ENCODE measurements at regions not wholly inside any gene's neighbourhood (a gene's known extent, or its start where the extent isn't known, plus 50 kb on each side); places are given as distances from the start of the nearest gene placed in this dataset.
"Not testable (repeated sequence)": the region's sequence is repeated elsewhere in the genome, so short reads cannot be mapped to it uniquely, and the experiment has no call there.

DNA sequence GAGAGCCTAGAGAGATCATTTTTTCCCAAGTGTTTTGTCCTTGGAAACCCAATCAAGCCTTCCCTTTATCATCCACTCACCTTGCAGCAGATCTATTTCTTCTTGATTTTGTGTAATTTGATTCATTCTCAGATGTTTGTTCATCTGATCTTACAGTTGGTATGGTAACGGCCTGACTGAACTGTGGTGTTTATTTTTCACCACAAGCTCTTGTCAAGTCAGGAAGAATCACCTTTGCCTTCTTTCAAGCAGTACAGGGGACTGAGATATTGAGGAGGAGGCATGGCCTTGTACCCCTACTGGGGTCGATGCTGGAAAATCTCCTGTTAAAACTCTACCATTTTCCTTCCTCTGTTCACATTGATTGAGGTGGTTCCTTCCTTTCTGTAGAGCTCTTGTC is 361.4 kb upstream of the CFAP20DC start:
- no peak for DNase-seq (ENCODE audit: low read depth in 2 of 2)

GRCh38 chr3:59408047-59408624 is 358.3 kb upstream of the CFAP20DC start:
- no peak for DNase-seq (ENCODE audit: low read depth in 2 of 2)

- DNase-seq (ENCODE audit: low read depth in 2 of 2) = no peak
Measured at GRCh38 chr3:59407425-59407824, 357.6 kb upstream of the CFAP20DC start.

- DNase-seq (ENCODE audit: low read depth in 2 of 2) = no peak
Measured at GRCh38 chr3:59406943-59407342, 357.1 kb upstream of the CFAP20DC start.

- DNase-seq (ENCODE audit: low read depth in 2 of 2) = no peak
Measured at GRCh38 chr3:59404851-59405250, 355.0 kb upstream of the CFAP20DC start.

- DNase-seq (ENCODE audit: low read depth in 2 of 2) = no peak
Measured at GRCh38 chr3:59404064-59404463, 354.2 kb upstream of the CFAP20DC start.

DNA sequence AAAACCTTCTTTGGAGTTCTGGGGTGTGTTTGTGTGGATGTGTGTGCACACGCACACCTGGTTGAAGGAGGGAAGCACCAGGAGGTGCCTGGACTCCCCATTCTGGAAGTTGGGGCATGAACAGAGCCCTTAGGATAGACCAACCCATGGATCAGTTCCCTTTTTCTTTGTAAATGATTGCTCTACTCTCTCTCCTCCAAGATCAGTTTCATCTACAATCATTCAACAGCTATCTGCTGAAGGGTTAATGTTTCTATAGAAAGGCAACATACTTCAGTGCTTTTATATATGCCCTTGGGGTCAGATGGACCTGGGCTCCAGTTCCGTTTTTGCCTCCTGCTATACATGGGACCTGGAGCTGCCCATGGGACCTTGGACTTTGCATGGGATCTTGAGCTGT is 352.1 kb upstream of the CFAP20DC start:
- no peak for DNase-seq (ENCODE audit: low read depth in 2 of 2)

- DNase-seq (ENCODE audit: low read depth in 2 of 2) = no peak
Measured at GRCh38 chr3:59392116-59392515, 342.3 kb upstream of the CFAP20DC start.

GRCh38 chr3:59391131-59391530 is 341.3 kb upstream of the CFAP20DC start:
- no peak for DNase-seq (ENCODE audit: low read depth in 2 of 2)

GRCh38 chr3:59388555-59389270 is 338.9 kb upstream of the CFAP20DC start:
- peak in 1 of 2 donors; percentile 13 for DNase-seq (ENCODE audit: low read depth in 2 of 2)

GRCh38 chr3:59386165-59386564 is 336.3 kb upstream of the CFAP20DC start:
- DNase-seq (ENCODE audit: low read depth in 2 of 2) = no peak

DNA sequence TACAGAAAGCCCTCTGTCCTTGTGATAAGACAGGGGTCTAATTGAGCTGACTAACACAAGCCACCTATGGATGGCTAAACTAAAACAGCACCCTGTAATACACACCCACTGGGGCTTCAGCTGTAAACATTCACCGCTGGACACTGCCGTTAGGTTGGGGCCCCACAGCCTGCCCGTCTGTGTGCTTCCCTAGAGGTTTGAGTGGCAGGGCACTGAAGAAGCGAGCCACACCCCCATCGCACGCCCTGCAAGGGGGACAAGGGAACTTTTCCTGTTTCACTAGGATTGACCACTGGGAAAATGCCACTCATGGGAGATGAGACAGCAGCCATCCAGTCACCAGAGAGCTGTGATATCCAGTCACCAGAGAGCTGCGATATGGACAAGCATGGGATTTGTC is 335.7 kb upstream of the CFAP20DC start:
- DNase-seq (ENCODE audit: low read depth in 2 of 2) = no peak

- no peak for DNase-seq (ENCODE audit: low read depth in 2 of 2)
Measured at GRCh38 chr3:59381282-59381681, 331.5 kb upstream of the CFAP20DC start.

DNA sequence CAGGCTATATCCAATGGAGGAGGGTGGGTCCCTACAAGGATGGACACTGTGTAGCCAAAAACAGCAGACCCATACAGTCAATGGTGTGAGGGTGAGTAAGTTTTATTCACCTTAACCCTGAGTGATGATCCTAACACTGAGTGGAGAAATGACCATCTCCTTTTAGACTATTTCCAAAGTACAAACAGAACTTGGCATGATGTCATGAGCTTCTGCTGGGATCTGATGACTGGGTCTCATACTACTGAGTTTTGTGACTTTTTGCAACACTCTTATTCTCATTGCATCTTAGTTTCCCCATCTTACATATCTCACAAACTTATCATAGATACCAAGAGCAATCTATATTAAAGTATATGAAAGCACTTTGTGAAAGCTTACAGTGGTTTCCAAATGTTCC is 330.3 kb upstream of the CFAP20DC start:
- DNase-seq (ENCODE audit: low read depth in 2 of 2) = no peak

GRCh38 chr3:59374818-59375211 is 325.0 kb upstream of the CFAP20DC start:
- no peak for DNase-seq (ENCODE audit: low read depth in 2 of 2)

DNA sequence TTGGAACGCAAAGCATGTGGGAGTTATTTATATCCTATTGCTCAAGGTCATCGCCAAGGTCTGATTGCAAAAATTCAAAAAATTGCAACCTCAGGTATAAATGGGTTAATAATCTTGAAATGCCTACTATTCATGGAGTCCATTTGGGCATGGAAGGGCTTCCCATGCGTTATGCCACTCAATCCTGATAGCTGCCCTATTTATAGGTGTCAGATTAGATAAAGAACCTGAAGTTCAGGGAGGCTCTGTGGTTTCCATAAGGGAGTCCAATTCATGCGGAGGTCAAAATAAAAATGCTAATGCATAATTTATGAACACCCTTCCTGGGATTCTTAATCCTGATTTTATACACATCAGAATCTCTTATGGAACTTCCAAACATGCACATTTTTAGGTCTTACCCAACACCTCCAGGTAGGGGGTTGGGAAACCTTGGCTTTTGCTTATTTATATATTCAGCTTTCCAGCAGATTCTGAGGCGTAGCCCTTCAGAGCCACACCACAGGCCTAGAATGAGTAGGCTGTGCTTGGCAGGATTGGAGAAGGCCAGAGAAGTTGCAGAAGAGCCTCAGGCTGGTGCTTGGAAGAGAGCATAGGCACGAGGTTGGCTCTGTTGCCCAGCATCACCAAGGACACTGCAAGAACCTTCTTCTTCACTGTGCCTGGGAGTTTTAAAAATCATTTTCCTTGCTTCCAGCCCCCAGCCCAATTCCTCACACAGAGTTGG is 324.4 kb upstream of the CFAP20DC start:
- DNase-seq (ENCODE audit: low read depth in 2 of 2) = no peak

DNA sequence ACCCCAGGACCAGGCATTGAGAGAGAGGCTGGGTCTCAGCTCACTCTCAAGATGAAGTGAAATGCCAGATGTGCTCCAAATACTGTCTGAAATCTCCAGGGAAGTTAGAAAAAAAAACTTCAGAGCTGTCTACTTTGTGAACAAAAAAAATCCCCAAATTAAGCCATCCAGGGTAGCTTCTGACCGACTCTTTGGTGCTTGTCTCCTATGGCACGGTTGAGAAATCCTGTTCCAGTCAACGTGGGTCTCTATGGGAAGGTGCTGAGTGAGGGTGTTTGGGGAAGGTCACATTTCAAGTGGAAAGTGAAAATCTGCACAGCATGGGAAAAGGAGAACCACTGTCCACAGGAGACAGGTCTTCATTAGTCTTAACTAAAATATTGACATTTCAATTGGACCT is 322.5 kb upstream of the CFAP20DC start:
- DNase-seq (ENCODE audit: low read depth in 2 of 2) = no peak

- DNase-seq (ENCODE audit: low read depth in 2 of 2) = no peak
Measured at GRCh38 chr3:59368900-59369675, 319.3 kb upstream of the CFAP20DC start.

DNA sequence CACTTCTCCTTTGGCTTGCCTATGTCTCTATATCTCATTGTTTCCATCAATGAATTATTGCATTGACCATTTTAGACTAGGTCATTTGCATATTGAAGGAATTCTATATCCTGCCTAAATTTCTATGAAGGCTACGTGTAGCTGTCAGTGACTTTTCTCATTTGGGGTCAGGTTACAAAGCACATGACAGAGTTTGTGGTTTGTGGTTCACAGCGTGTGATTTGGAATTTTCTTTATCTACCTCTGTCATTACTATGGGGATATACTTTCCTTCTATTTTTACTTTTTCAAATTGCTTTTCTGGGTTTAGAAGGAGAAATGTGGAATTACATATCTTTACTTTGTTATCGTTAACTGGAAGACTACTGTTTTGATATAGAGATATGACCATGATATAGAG is 317.3 kb upstream of the CFAP20DC start:
- DNase-seq (ENCODE audit: low read depth in 2 of 2) = no peak

DNA sequence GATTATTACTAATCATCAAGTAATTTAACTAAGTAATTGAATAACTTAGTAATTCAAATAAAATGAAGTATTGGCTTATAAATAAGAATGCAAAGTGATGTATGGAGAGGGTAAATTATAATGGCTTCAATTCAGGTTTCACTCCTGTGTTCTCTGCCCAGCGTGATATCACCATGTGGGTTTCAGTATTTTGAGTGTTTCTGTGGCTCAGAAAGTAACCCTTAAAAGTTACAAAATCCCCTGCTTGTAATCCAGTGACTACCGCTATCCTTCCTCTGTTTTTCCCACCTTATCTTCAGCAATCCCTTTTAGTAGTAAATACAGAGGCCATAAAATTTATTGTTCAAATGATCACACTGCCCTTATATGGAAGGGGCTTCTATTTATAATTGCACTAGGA is 316.4 kb upstream of the CFAP20DC start:
- no peak for DNase-seq (ENCODE audit: low read depth in 2 of 2)

DNA sequence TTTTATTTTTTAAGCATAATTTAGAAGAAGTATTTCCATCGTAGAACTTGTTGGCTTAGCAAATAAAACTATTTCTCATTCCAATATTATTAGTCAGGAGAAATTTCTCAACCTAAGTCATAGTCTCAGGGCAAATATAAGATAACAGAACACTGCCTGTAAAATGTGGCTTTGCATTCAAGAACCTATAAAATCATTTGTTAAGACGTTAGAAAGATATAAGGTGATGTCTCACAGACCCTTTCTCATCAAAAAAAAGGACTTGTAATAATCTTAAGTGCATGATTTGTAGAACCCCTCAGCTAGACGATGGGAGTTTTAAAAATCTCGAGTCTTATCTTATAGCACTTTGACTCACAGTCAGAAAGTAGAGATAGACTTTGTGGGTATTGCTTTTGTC is 314.7 kb upstream of the CFAP20DC start:
- no peak for DNase-seq (ENCODE audit: low read depth in 2 of 2)

DNA sequence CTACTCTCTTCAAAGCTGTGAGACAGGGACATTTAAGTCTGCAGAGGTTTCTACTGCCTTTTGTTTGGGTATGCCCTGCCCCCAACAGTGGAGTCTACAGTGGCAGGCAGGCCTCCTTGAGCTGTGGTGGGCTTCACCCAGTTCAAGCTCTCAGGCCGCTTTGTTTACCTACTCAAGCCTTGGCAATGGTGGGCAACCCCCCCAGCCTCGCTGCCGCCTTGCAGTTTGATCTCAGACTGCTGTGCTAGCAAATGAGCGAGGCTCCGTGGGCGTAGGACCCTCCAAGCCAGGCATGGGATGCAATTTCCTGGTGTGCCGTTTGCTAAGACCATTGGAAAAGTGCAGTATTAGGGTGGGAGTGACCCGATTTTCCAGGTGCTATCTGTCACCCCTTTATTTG is 310.5 kb upstream of the CFAP20DC start:
- DNase-seq (ENCODE audit: low read depth in 2 of 2) = not testable (repeated sequence)
